Liver (tissue), 8 donors: ENCODE measurements at regions not wholly inside any gene's neighbourhood (a gene's known extent, or its start where the extent isn't known, plus 50 kb on each side); places are given as distances from the start of the nearest gene placed in this dataset.

Source experiments
- DNase-seq: peaks from one replicate; pipeline ENCODE4 v3.0.0-alpha.2; 2017; ENCODE audit warnings: low spot score
- H3K27ac ChIP-seq, 2 donors: one replicate each; pipeline ENCODE4 v1.7.0; 2013; ENCODE audit warnings: inconsistent platforms in 2 of 2, low read length in 2 of 2, control low read depth in 1 of 2, low read depth in 1 of 2, mild to moderate bottlenecking in 1 of 2
- H3K27me3 ChIP-seq, 4 donors: one replicate each; pipeline versions ENCODE4 v1.6.1 to v1.7.0; 2013; ENCODE audit warnings: low read length in 3 of 4, inconsistent platforms in 1 of 4, mild to moderate bottlenecking in 1 of 4, moderate library complexity in 1 of 4; ENCODE audit not compliant: control insufficient read depth in 4 of 4, insufficient read depth in 4 of 4
- H3K36me3 ChIP-seq, 4 donors: one replicate each; pipeline versions ENCODE4 v1.6.1 to v1.7.0; 2013; ENCODE audit warnings: low read length in 3 of 4, mild to moderate bottlenecking in 3 of 4, low read depth in 1 of 4, moderate library complexity in 1 of 4; ENCODE audit not compliant: control insufficient read depth in 4 of 4, insufficient read depth in 3 of 4
- H3K4me1 ChIP-seq, 4 donors: one replicate each; pipeline versions ENCODE4 v1.6.1 to v1.7.0; 2013; ENCODE audit warnings: low read length in 3 of 4, mild to moderate bottlenecking in 3 of 4, moderate library complexity in 1 of 4; ENCODE audit not compliant: control insufficient read depth in 4 of 4, insufficient read depth in 4 of 4
- H3K4me3 ChIP-seq, 3 donors: one replicate each; pipeline versions ENCODE4 v1.6.1 to v1.7.0; 2013; ENCODE audit warnings: low read length in 3 of 3, control low read depth in 1 of 3, low read depth in 1 of 3, mild to moderate bottlenecking in 1 of 3
- H3K9ac ChIP-seq, 2 donors: one replicate each; pipeline ENCODE4 v1.7.0; 2013; ENCODE audit warnings: low read length in 2 of 2, mild to moderate bottlenecking in 2 of 2, moderate library complexity in 2 of 2, control low read depth in 1 of 2, low read depth in 1 of 2
- H3K9me3 ChIP-seq, 4 donors: one replicate each; pipeline versions ENCODE4 v1.6.1 to v1.7.0; 2013; ENCODE audit warnings: low read length in 3 of 4; ENCODE audit not compliant: control insufficient read depth in 4 of 4
- EGR1 ChIP-seq, 2 donors: IDR thresholded peaks; 2 replicates each; pipeline ENCODE4 v1.6.1; 2016 to 2018; ENCODE audit warnings: antibody characterized with exemption in 2 of 2, low read depth in 2 of 2
- FOXA1 ChIP-seq: IDR thresholded peaks from 2 replicates; pipeline ENCODE4 v1.6.1; 2016; ENCODE audit warnings: antibody characterized with exemption
- FOXA2 ChIP-seq: IDR thresholded peaks from 2 replicates; pipeline ENCODE4 v1.6.1; 2016; ENCODE audit warnings: antibody characterized with exemption
- GABPA ChIP-seq, 2 donors: IDR thresholded peaks in 1 of 2; conservative IDR thresholded peaks in 1 of 2; 2 replicates each; pipeline ENCODE4 v1.6.1; 2016; ENCODE audit warnings: antibody characterized with exemption in 2 of 2, mild to moderate bottlenecking in 1 of 2, moderate library complexity in 1 of 2
- HNF4A ChIP-seq, 2 donors: conservative IDR thresholded peaks; 2 replicates each; pipeline ENCODE4 v1.6.1; 2016; ENCODE audit warnings: antibody characterized with exemption in 2 of 2, mild to moderate bottlenecking in 2 of 2
- HNF4G ChIP-seq: IDR thresholded peaks from 2 replicates; pipeline ENCODE4 v1.6.1; 2016; ENCODE audit warnings: antibody characterized with exemption
- JUND ChIP-seq, 2 donors: IDR thresholded peaks; 2 replicates each; pipeline ENCODE4 v1.6.1; 2016; ENCODE audit warnings: antibody characterized with exemption in 2 of 2
- MAX ChIP-seq: IDR thresholded peaks from 2 replicates; pipeline ENCODE4 v1.6.1; 2016; ENCODE audit warnings: antibody characterized with exemption
- NR2F2 ChIP-seq: IDR thresholded peaks from 2 replicates; pipeline ENCODE4 v1.6.1; 2016; ENCODE audit warnings: antibody characterized with exemption
- RAD21 ChIP-seq, 2 donors: IDR thresholded peaks; 2 replicates each; pipeline ENCODE4 v1.6.1; 2016; ENCODE audit warnings: antibody characterized with exemption in 2 of 2, mild to moderate bottlenecking in 2 of 2
- REST ChIP-seq: IDR thresholded peaks from 2 replicates; pipeline ENCODE4 v1.6.1; 2016; ENCODE audit warnings: antibody characterized with exemption, mild to moderate bottlenecking
- RXRA ChIP-seq, 2 donors: IDR thresholded peaks; 2 replicates each; pipeline ENCODE4 v1.6.1; 2017 to 2018; ENCODE audit warnings: antibody characterized with exemption in 2 of 2, mild to moderate bottlenecking in 1 of 2
- SP1 ChIP-seq: IDR thresholded peaks from 2 replicates; pipeline ENCODE4 v1.6.1; 2018; ENCODE audit warnings: antibody characterized with exemption, mild to moderate bottlenecking
- TAF1 ChIP-seq: conservative IDR thresholded peaks from 2 replicates; pipeline ENCODE4 v1.6.1; 2016; ENCODE audit warnings: antibody characterized with exemption, mild to moderate bottlenecking
- YY1 ChIP-seq: IDR thresholded peaks from 2 replicates; pipeline ENCODE4 v1.6.1; 2016; ENCODE audit warnings: antibody characterized with exemption, mild to moderate bottlenecking
- ZBTB33 ChIP-seq: IDR thresholded peaks from 2 replicates; pipeline ENCODE4 v1.6.1; 2016; ENCODE audit warnings: antibody characterized with exemption
- WGBS: extraction: QIAGEN DNeasy Blood & Tissue Kit; methylation state at CpG from one replicate; pipeline ENCODE4 v1.1.7; 2013; 5-methylcytosine and 5-hydroxymethylcytosine counted together
- TF ChIP-seq, protein P1 (sequence below): fragments of 150-350 bp; IDR thresholded peaks from 2 replicates; pipeline ENCODE4 v1.5.1; 2017; ENCODE audit warnings: improper control_type of control experiment, low read depth, low read length; ENCODE audit not compliant: missing input control
- TF ChIP-seq, protein P2 (sequence below): IDR thresholded peaks from 2 replicates; pipeline ENCODE4 v1.6.1; 2016; ENCODE audit warnings: antibody characterized with exemption
- donor health status: healthy.
- donor health status: healthy.
- donor health status: healthy.
- donor health status: healthy.
- donor health status: healthy.

DNA sequence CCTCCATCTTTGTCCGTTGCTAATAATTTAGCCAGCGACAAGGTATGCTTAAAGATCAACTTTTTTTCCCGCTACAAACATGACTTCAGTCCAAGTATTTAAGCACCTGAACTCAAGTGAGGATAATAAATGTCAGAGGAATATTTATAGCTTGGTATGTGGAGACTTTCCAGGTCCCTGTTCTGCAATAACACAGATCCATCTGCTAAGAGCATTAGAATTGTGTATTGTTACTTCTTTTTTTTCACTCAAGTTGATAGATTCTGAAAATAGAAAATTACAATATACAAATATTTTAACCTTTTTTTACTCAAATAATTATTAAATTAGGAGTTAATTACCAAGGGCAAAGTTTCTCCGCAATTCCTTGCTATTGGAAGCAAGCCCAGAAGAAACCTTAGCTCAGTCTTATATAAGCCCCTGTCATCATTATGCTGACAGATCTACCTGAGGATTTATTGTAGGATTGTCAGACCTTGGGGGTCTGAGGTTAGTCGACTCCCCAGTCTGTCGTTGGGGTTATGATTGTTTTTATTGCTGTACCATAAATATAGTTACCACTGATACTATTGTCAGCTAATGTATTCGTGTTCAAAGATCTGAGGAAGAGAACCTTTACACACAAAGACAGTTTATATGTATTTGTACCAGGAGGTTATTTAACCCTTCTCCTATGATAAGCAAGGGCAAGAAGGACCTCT lies 337.9 kb downstream of the TBX15 start:
- TF ChIP-seq HNF4G (no peak), RXRA (IDR thresholded peaks at IDR 0.05) (no peak), TAF1 (no peak), YY1 (no peak), GABPA (IDR thresholded peaks at IDR 0.05 in 1 of 2, conservative IDR thresholded peaks at IDR 0.05 in 1 of 2) (no peak), MAX (no peak), SP1 (no peak), FOXA1 (no peak), JUND (IDR thresholded peaks at IDR 0.05) (no peak), EGR1 (IDR thresholded peaks at IDR 0.05; ENCODE audit: low read depth in 2 of 2) (no peak), REST (no peak), ZBTB33 (no peak), RAD21 (IDR thresholded peaks at IDR 0.05) (no peak), NR2F2 (no peak), HNF4A (conservative IDR thresholded peaks at IDR 0.05) (no peak), FOXA2 (no peak)
- TF ChIP-seq, protein P1, sequence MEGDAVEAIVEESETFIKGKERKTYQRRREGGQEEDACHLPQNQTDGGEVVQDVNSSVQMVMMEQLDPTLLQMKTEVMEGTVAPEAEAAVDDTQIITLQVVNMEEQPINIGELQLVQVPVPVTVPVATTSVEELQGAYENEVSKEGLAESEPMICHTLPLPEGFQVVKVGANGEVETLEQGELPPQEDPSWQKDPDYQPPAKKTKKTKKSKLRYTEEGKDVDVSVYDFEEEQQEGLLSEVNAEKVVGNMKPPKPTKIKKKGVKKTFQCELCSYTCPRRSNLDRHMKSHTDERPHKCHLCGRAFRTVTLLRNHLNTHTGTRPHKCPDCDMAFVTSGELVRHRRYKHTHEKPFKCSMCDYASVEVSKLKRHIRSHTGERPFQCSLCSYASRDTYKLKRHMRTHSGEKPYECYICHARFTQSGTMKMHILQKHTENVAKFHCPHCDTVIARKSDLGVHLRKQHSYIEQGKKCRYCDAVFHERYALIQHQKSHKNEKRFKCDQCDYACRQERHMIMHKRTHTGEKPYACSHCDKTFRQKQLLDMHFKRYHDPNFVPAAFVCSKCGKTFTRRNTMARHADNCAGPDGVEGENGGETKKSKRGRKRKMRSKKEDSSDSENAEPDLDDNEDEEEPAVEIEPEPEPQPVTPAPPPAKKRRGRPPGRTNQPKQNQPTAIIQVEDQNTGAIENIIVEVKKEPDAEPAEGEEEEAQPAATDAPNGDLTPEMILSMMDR: no peak
- TF ChIP-seq, protein P2, sequence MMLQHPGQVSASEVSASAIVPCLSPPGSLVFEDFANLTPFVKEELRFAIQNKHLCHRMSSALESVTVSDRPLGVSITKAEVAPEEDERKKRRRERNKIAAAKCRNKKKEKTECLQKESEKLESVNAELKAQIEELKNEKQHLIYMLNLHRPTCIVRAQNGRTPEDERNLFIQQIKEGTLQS: no peak
- Histone ChIP-seq H3K36me3 (no peaks in the 10 kb centered on the region), H3K4me1 (no peaks in the 10 kb centered on the region), H3K27me3 (no peaks in the 10 kb centered on the region), H3K27ac (no peak overlapping the region), H3K4me3 (no peak overlapping the region), H3K9me3 (no peaks in the 10 kb centered on the region), H3K9ac (no peak overlapping the region)
- WGBS: 55% methylated on average over 7 of the region's 7 CpGs
- no peak for DNase-seq
